ENCODE measurements at regions not wholly inside any gene's neighbourhood (a gene's known extent, or its start where the extent isn't known, plus 50 kb on each side); places are given as distances from the start of the nearest gene placed in this dataset.

DNA sequence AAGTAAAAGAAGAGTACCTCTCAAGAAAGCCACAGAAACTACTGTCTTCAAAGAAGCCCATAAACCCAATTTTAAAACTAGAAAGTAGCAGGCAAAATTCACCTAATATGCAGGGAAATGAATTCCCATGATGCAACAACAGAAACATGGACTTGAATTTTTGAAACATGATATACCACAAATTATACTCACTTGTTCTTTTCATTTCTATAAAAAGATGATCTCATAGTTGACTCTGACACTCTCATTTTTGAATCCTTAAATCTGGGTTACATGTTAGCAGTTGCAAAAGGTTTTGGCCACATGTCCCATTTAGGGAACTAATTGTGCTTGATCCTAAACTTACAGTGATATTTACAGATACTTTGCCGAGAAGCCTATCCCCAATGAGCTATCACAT, 1130.8 kb downstream of the FAT4 start:
- Histone ChIP-seq H3K27me3 (no peaks in the 10 kb centered on the region), H3K27ac (no peak overlapping the region), H3K4me1 (peaks cover 0 to 7% (median 0%) of the 10 kb centered on the region in 3 donors), H3K36me3 (no peaks in the 10 kb centered on the region), H3K4me3 (no peak overlapping the region), H3K9me3 (no peaks in the 10 kb centered on the region)
- no peak for TF ChIP-seq POLR2AphosphoS5 (IDR thresholded peaks at IDR 0.05)
- no peak for TF ChIP-seq POLR2A (IDR thresholded peaks at IDR 0.05)
- TF ChIP-seq, protein P1, sequence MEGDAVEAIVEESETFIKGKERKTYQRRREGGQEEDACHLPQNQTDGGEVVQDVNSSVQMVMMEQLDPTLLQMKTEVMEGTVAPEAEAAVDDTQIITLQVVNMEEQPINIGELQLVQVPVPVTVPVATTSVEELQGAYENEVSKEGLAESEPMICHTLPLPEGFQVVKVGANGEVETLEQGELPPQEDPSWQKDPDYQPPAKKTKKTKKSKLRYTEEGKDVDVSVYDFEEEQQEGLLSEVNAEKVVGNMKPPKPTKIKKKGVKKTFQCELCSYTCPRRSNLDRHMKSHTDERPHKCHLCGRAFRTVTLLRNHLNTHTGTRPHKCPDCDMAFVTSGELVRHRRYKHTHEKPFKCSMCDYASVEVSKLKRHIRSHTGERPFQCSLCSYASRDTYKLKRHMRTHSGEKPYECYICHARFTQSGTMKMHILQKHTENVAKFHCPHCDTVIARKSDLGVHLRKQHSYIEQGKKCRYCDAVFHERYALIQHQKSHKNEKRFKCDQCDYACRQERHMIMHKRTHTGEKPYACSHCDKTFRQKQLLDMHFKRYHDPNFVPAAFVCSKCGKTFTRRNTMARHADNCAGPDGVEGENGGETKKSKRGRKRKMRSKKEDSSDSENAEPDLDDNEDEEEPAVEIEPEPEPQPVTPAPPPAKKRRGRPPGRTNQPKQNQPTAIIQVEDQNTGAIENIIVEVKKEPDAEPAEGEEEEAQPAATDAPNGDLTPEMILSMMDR (IDR thresholded peaks at IDR 0.05): no peak
- TF ChIP-seq EP300 (IDR thresholded peaks at IDR 0.05): no peak
- 80 to 91% methylated on average over 1 of the region's 1 CpG for WGBS, 2 donors (ENCODE audit: low coverage in 1 of 2)
- ATAC-seq: no peak

DNA sequence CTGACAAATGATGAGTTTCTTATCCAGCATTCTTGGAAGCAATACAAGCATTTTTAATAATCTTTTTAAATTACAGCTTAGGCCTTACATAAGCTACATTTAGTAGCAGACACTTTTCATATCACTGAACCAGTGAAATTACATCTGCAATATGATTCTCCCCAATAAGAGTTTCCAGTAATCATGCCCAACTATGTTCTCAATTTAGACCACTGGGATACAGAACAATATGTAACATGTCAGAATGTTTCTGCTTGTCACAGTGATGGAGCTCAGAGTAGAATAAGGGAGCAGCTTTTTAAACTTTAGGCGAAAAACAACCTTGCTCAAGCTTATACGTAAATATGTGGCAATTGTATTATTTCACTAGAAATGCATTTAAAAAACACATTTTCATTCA, 1132.2 kb downstream of the FAT4 start:
- no peak for TF ChIP-seq POLR2A (IDR thresholded peaks at IDR 0.05)
- no peak for TF ChIP-seq POLR2AphosphoS5 (IDR thresholded peaks at IDR 0.05)
- TF ChIP-seq, protein P1 (IDR thresholded peaks at IDR 0.05): no peak
- TF ChIP-seq EP300 (IDR thresholded peaks at IDR 0.05): no peak
- H3K36me3 ChIP-seq: no peaks in the 10 kb centered on the region
- ATAC-seq: no peak

DNA sequence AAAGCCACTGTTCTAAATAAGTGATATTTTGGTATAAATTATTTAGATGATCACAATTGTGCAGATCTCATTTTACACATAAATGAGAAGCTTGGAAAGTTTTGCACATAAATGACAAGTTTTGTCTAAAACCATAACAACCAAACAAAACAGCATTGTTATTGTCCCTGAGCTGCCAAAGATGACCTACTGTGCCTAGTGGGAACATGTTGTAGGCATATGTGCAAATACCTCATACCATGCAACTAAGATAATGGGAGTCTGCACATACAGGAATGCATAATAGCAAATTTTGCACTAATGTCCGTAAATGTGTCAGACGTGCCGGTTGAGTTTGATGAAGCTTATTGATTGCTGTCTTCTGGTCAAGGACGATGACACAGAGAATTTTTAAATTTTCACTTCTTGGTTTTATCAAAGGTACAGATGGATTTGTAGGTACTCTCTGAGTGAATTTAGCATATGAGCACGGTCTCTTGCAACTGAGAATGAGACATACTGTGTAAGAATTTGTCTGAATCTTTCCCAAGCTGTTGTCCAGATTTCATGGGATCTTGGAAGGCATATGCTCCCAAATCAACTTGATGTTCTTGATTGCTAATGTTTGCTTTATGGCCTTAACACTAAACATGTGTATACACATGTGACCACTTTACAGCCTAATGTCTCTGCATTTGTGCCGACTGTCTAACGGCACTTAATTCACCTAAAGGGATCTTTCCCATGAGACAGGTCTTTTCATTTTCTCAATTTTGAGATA, 1133.5 kb downstream of the FAT4 start:
- 87 to 89% methylated on average over 5 to 7 of the region's 7 CpGs for WGBS, 2 donors (ENCODE audit: low coverage in 1 of 2)
- no peaks in the 10 kb centered on the region for H3K36me3 ChIP-seq
- no peak overlapping the region for H3K27ac ChIP-seq
- no peak for ATAC-seq
- H3K4me1 ChIP-seq: no peaks in the 10 kb centered on the region
- H3K27me3 ChIP-seq: no peaks in the 10 kb centered on the region
- H3K4me3 ChIP-seq: no peak overlapping the region
- no peak for TF ChIP-seq POLR2AphosphoS5 (IDR thresholded peaks at IDR 0.05)
- TF ChIP-seq, protein P1 (IDR thresholded peaks at IDR 0.05): no peak
- no peak for TF ChIP-seq EP300 (IDR thresholded peaks at IDR 0.05)
- TF ChIP-seq POLR2A (IDR thresholded peaks at IDR 0.05): no peak
- no peaks in the 10 kb centered on the region for H3K9me3 ChIP-seq

More for the DNA sequence above, 1132.2 kb downstream of the FAT4 start:
- H3K4me1 ChIP-seq: no peaks in the 10 kb centered on the region
- no peak overlapping the region for H3K27ac ChIP-seq
- H3K27me3 ChIP-seq: no peaks in the 10 kb centered on the region
- 73 to 86% methylated on average over 2 of the region's 2 CpGs for WGBS, 2 donors (ENCODE audit: low coverage in 1 of 2)
- no peak overlapping the region for H3K4me3 ChIP-seq
- no peaks in the 10 kb centered on the region for H3K9me3 ChIP-seq

DNA sequence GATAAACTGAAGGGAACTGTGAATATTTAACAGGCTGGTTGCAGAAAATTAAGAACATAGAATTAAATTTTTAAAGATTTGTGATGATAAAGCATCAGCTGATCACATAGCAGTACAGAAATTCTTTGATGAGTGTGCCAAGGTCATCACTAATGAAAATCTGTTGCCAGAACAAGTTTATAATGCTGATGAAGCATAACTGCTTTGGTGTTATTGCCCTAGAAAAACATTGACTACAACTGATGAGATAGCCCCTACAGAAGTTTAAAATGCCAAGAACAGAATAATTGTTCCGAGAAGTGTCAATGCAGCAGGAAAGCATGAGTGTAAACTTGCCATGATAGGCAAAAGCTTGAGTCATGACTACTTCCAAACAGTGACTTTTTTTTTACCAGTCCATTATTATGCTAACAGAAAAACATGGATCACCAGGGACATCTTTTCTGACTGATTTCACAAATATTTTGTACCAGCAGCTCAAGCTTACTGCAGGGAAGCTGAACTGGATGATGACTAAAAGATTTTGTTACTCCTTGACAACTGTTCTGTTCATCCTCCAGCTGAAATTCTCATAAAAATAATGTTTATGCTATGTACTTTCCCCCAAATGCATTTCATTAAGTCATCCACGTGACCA, 1136.6 kb downstream of the FAT4 start:
- H3K27ac ChIP-seq: no peak overlapping the region
- no peaks in the 10 kb centered on the region for H3K4me1 ChIP-seq
- no peak overlapping the region for H3K4me3 ChIP-seq
- H3K9me3 ChIP-seq: no peaks in the 10 kb centered on the region
- WGBS, 2 donors (ENCODE audit: low coverage in 1 of 2): 77 to 83% methylated on average over 2 of the region's 2 CpGs
- no peaks in the 10 kb centered on the region for H3K36me3 ChIP-seq
- H3K27me3 ChIP-seq: no peaks in the 10 kb centered on the region
- TF ChIP-seq POLR2A (IDR thresholded peaks at IDR 0.05): no peak
- TF ChIP-seq POLR2AphosphoS5 (IDR thresholded peaks at IDR 0.05): no peak
- TF ChIP-seq, protein P1 (IDR thresholded peaks at IDR 0.05): no peak
- no peak for TF ChIP-seq EP300 (IDR thresholded peaks at IDR 0.05)
- no peak for ATAC-seq

DNA sequence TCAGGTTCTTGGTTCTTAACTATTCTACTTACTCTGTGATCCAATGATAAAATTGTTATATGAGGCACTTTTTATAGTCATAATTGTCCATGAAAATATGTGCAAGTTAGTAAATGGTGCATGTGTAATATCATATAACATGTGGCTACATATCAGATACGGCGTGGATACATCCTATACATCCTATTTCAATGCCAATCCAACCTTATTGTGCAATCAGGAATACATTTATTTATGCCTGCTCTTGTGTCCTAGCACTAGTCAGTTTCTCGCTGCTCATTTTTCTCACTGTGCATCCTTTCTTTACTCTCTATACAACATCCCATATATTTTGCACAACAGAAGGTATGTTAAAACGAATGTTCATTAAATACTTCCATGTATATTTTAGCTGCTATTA, 1141.1 kb downstream of the FAT4 start:
- no peak for ATAC-seq
- TF ChIP-seq, protein P1 (IDR thresholded peaks at IDR 0.05): no peak
- TF ChIP-seq POLR2AphosphoS5 (IDR thresholded peaks at IDR 0.05) (no peak), EP300 (IDR thresholded peaks at IDR 0.05) (no peak), POLR2A (IDR thresholded peaks at IDR 0.05) (no peak)
- no peaks in the 10 kb centered on the region for H3K36me3 ChIP-seq
- H3K9me3 ChIP-seq: no peaks in the 10 kb centered on the region
- no peak overlapping the region for H3K4me3 ChIP-seq
- H3K4me1 ChIP-seq: no peaks in the 10 kb centered on the region
- no peaks in the 10 kb centered on the region for H3K27me3 ChIP-seq
- 78 to 84% methylated on average over 4 of the region's 4 CpGs for WGBS, 2 donors (ENCODE audit: low coverage in 1 of 2)
- H3K27ac ChIP-seq: no peak overlapping the region
